ENCODE measurements at regions not wholly inside any gene's neighbourhood (a gene's known extent, or its start where the extent isn't known, plus 50 kb on each side); places are given as distances from the start of the nearest gene placed in this dataset.

GRCh38 chr6:156402227-156402626 is 375.0 kb upstream of the ARID1B start:
- DNase-seq: no peak

GRCh38 chr6:156400487-156400886 is 376.7 kb upstream of the ARID1B start:
- no peak for DNase-seq

- no peak for DNase-seq
Observed at GRCh38 chr6:156398966-156399365, 378.2 kb upstream of the ARID1B start.

GRCh38 chr6:156398371-156398770 is 378.8 kb upstream of the ARID1B start:
- no peak for DNase-seq

- no peak for DNase-seq
Observed at GRCh38 chr6:156396791-156397418, 380.3 kb upstream of the ARID1B start.

- no peak for DNase-seq
Observed at GRCh38 chr6:156396068-156396771, 381.0 kb upstream of the ARID1B start.

DNA sequence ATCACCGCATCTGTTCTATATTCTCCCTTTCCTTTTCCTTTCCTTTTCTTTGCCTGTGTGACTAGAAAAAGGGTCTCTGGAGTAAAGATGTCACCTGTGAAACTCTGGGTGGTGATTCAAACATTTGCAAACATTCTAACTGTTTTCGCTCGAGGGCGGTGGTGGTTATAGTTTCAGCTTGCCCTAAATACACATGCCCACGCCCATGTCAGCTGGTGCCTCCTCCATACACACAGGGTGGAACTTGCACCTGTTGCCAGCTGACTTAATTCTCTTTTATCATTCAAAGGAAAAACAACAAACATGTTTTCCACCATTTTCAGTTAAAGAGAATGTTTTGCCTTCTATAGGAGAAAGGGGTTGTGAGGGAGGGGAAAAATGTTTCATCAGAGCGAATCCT is 381.9 kb upstream of the ARID1B start:
- DNase-seq: no peak

GRCh38 chr6:156392648-156393047 is 384.5 kb upstream of the ARID1B start:
- no peak for DNase-seq

DNA sequence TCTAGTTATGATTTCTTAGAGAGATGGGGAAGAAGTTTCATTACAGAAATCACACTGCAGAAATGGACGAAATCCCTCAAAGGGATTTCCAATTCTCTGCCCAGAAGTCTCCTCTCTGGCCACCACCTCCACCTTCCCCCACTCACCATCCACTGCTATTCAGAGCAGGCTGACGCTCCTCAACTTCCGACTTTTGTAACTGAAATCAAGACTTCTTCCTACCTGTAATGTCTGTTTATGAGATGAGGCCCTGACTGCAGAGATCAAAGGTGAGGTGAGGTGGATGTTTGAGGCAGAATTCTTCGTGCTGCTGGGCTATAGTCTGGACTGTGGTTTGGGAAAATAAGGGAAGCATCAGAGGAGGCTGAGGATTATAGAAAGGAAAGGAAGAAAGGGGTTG is 385.2 kb upstream of the ARID1B start:
- no peak for DNase-seq

- DNase-seq: no peak
Observed at GRCh38 chr6:156391061-156391672, 386.0 kb upstream of the ARID1B start.

GRCh38 chr6:156390621-156391020 is 386.6 kb upstream of the ARID1B start:
- no peak for DNase-seq

DNA sequence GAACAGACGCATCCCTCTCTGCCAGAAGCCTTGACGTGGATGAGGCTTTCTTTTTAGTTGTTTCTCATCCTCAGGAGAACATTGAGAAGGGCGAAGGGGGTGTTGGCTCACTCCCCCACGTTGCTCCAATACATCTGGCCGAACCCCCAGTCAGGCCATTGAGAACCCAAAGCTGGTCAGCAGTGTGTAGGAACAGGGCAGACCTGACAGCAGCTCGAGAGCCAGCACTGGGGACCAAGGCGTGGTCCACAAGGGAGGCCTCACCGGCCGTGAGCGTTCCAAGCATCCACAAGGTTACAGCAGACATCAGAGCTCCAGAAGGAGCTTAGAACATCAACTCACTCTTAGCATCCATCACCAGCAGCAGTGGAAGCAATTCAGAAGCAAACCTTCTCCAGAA is 387.9 kb upstream of the ARID1B start:
- no peak for DNase-seq

GRCh38 chr6:156387472-156387871 is 389.7 kb upstream of the ARID1B start:
- no peak for DNase-seq

DNA sequence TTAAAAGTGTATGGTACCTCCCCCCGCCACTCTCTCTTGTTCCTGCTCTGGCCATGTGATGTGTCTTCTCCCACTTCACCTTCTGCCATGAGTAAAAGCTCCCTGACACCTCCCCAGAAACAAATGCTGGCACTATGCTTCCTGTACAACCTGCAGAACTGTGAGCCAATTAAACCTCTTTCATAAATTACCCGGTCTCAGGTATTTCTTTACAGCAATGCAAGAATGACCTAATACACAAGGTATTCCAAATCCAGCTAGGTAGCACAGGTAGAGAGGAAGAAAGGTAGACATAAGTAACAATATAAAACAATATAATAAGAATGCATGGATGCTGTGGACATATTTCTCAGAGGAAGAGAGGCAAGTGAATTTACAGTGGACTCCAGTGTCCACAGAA is 394.1 kb upstream of the ARID1B start:
- no peak for DNase-seq

DNA sequence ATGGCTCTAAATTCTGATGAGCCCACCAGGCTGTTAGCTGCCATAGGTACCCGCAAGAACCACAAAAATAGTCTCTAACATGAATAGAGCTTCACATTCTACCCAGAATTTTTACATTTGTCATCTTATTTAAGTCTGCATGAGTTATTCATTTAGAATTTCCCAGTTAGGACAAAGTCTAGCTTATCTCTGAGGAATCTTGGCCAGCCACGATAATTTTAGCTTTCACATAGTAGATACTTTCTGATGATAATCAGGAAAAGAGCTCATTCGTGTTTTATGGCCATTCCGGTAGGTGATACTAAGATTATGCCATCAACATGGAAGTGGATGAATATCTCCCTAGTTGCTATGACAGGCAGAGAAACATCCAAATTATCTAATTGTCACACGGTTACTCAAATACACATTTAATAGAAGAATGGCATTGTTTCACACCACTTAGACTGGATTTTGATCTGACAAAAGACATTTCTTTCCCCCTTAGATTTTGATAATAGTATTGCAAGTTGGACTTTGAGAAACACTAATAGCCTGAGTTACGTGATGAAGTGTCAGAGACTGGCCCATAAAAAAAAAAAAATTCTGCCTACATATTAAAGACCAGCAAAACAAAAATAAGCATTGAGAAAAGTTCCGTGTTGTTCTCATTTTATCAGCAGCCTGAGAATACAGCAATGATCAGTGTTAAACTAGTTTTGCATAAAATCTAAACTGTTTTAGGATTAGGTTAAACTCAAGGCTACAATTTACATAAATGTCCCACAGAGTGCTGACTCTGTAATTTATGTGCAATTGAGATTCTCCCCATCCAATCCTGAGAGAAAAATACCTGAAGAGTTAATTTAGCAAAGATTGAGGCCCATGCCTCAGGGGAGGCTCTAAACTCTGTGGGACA is 397.5 kb upstream of the ARID1B start:
- no peak for DNase-seq

DNA sequence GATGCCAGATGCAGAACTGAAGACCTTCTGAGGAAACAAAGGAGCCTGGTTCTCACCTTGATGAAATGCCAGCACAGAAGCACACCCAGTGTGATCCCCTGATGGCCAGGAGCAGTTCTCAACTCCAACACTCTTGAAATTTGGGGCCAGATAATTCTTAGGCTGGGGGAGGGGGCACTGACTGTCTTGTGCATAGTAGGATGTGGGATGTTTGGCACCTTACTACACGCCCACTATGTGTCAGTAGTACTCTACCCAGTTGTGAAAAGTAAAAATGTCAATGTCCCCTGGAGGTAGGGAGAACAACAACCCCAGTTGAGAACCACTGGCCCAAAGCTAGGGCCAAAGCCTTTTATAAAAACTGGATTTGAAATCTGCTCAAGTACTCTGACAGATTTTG is 398.3 kb upstream of the ARID1B start:
- DNase-seq: no peak

DNA sequence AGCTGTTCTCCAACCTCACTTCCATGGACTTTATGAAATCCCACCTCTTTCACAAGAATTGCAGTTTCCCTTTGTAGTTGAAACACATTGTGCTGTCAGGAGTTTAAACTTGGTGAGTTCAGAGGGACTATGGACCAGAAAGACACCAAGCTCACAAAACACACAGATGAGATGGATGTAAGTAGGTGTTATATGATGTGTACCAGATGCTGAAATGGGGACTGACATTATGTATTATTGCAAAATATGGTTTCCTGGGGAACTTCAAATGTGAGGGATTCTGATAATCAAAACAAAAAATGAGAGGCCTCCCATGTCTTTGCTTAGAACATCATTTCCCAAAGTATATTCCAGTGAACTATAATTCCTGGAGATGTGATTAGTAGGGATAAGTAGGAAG is 401.1 kb upstream of the ARID1B start:
- DNase-seq: no peak

DNA sequence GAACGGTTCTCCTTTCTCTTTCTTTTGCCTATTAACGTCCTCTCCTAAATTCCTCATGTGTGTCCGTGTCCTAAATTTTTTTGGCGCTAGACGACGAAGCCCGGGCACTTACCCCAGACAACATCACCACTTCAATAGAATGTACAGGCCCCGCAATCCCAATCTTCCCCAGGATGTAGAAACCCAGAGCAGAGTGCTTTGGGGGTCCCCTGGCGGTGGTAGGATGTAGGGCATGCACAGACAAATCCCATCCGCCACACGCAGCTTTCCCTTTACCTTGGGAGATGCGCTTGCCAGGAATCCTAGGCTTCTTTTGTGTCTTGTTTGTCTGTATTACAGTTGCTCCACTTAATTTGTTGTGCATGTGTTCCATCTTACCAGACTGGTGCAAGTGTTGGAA is 417.3 kb upstream of the ARID1B start:
- DNase-seq: no peak

DNA sequence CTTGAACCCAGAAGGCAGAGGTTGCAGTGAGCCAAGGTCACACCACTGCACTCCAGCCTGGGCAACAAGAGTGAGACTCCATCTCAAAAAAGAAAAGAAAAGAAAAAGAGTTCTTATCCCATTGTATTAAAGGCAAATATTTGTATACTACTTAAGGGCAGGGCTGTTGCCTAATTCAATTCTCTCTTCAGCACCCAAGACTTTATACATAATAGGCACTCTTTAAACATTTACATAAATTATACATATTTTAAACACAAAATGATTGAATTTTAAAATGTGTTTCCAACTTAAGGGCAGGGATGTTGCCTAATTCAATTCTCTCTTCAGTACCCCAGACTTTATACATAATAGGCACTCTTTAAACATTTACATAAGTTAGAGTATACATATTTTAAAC is 424.3 kb upstream of the ARID1B start:
- no peak for DNase-seq

- no peak for DNase-seq
Observed at GRCh38 chr6:156351346-156351966, 425.7 kb upstream of the ARID1B start.

- DNase-seq: no peak
Observed at GRCh38 chr6:156350337-156350736, 426.8 kb upstream of the ARID1B start.

- peak; percentile 77 for DNase-seq
Observed at GRCh38 chr6:156348849-156349248, 428.3 kb upstream of the ARID1B start.

DNA sequence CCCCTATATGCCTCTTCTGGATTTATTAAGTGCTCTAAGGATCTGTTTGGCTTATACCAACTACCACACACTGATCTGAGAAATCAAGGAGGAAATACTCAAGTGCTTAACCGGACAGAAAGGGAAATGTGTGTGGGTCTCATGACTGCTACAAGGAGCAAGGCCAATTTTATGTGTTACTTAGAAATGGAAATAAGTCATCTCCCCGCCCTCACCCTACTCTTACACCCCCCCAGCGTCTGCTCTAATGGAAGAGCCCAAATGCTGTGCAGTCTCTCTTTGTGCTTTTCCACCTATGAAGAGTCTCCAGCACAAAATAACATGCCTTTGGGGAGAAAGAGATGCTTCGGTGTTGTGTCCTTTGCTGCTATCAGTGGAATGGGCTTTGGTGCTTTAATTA is 428.8 kb upstream of the ARID1B start:
- DNase-seq: no peak

All from NCI-H2081 treated with DMSO at 0.1 percent for 48 hours (cell line).